HK-2 (cell line): ENCODE measurements at regions not wholly inside any gene's neighbourhood (a gene's known extent, or its start where the extent isn't known, plus 50 kb on each side); places are given as distances from the start of the nearest gene placed in this dataset.

Experiments
- DNase-seq: peaks from one replicate; pipeline ENCODE4 v3.0.0-alpha.2; 2018; ENCODE audit not compliant: unreplicated experiment

DNA sequence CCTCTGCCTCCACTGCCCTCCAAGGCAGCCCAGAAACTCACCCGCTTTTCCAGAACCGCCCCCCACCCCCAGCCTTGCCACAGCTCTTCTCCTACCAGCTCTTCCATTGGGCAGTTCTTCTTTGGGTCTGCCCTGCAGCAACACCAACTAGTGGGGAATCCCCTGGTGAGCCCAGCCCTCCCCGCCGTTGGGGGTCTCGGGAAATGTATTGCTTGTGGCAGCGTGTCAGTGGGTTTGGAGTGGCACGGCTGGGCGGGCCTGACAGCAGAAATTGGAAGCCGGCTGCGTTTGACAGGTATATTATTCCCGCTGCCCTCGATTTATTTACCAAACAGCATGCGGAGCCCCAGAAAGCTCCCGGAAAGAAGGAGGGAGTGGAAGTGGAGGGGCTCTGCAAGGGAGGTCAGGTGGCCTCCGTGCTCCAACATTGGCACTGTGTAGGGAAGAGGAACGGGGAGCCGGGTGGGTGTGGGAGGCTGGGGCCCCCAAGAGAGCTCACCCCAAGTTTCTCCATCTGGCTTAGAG, 65.2 kb upstream of the NECTIN1 start:
- no peak for DNase-seq

DNA sequence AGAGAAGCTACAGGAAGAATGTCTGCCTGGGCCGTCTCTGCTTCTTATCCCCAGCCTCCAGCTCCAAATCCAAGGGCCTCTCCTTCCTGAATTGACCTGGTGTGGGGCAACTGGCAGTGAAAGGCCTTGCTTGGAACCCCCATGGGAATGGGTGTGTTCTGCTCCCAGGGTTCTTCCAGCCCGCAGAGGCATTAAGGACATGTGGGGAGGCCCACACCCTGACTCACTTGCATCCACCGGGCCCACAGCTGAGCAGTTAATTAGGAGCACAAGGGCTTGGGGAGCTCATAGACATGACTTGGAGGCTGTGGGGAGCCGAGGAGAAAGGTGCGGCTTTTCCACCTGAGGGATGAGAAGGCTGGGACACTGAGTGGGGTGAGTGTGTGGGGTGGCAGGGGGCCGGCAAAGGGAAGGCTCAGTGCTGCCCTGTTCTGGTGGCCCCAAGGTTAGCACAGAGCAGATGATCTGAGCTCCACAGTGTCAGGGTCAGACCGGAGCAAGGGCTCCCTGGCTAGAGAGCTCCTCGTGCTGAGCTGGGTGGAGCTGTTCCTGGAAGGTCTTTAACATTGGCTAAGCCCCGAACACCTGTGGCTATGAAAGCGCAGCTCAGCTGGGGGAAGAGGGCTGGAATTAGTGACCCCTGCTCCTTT, 64.5 kb upstream of the NECTIN1 start:
- no peak for DNase-seq

DNA sequence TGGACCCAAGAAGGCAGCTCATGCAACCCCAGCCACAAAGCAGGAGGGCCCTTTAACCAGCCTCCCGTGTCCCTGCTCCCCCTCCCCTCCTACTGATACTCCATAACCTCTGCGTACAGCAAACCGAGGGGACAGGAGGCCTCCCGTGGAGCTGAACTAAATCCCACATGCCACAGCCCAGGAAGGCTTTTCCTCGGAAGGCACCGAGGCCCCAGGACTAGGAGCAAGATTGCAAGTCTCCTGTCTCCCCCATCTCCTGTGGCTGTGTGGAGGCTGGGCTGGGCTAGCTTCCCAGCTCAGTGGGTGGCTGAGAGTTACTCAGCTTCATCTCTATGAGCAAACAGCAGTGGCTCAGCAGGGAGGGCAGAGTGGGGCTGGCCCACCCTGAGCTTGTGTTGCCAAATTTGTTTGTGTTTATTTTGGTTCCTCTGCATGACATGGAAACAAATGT, 62.7 kb upstream of the NECTIN1 start:
- DNase-seq: no peak

DNA sequence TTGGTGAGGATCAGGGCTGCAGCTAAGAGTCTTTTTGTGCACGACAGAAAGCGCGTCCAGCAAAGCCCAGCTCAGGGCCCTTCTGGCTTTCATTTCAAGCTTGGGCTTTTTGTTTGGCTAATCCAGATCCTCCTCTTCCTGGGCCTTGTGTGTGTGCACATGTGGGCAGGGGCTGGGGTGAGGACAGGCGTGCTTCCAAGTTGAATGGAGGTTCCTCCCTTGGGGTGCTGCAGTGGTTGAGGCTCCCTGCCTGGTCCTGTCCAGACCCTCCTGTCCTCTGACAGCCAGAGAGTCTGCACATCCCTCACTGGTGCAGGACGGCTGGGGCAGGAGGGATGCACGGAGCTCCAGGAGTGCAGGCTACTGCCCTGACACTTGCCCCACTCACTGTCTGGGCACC, 62.0 kb upstream of the NECTIN1 start:
- no peak for DNase-seq

DNA sequence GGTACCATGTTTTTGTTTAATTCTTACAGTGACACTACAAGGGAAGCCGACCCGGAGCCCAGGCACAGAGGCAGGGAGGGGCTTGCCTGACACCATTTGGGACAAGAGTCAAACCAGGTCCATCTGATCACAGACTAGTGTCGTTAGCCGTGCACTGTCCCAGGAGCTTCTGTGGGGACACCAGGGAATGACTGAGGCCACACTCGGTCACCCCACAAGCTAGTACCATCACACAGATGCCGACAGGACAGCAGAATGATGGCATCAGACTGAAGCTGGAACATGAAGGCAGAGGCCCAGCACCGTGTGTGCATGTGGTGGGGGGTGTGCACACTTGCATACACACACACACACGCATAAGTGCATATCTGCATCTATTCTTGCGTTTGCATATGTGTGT, 61.5 kb upstream of the NECTIN1 start:
- DNase-seq: no peak

DNA sequence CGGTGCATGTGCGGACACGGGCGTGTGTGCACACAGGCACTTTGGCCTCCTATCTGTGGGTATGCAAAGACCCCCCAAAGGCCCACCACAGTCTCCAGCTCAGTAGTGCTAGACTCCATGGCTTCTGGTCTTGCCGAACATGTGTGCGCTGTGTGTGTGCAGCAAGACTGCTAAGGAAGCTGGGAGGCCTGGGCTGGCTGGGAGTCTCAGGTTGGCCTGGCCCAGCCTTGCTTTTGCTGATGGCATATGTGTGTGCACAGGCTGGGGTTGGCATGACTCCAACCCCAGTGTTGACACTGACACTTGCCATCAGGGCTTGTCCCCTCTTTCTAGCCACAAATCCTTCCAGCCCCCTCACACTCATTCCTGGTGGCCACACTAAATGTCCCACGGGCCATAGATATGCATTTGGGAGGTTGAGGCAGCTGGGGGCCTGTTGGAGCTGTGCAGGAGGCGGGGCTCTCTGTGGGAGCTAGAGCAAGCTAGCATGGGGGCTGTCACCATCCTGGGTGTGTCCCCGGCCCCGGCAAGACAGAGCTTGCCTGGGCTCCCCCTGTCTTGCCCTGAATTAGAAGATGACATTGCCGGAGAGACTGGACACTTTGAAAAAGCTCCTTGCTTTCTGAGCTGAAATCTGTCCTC, 60.9 kb upstream of the NECTIN1 start:
- no peak for DNase-seq

DNA sequence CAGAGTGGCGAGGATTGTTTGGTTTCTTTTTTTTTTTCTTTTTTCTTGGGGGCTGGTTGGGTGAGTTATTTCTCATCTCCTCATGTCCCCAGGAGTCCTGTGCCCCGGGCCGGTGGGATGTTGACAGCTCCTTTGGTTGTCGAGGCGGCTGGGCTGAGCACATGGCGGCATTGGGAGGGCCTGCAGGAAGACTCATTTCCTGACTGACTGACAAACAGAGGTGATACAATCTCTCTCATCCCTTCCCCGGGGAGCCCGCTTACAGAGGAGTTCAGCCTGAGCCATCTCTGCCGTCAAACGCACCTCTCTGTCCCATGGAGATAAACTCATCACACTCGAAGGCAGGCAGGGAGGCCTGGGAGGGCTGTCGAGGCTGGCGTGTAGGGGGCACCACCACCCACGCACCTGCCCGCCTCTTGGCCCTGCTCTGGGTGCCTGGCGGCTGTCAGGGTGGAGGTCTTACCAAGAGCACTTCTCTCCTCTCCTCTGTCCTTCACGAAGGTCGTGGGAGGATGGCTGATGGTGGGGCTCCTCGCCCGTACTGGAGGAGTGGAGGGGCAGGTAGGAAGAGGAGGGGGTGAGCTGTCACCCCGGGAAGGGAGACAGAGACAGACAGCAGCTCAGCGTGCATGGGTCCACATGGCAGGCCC, 60.0 kb upstream of the NECTIN1 start:
- no peak for DNase-seq

DNA sequence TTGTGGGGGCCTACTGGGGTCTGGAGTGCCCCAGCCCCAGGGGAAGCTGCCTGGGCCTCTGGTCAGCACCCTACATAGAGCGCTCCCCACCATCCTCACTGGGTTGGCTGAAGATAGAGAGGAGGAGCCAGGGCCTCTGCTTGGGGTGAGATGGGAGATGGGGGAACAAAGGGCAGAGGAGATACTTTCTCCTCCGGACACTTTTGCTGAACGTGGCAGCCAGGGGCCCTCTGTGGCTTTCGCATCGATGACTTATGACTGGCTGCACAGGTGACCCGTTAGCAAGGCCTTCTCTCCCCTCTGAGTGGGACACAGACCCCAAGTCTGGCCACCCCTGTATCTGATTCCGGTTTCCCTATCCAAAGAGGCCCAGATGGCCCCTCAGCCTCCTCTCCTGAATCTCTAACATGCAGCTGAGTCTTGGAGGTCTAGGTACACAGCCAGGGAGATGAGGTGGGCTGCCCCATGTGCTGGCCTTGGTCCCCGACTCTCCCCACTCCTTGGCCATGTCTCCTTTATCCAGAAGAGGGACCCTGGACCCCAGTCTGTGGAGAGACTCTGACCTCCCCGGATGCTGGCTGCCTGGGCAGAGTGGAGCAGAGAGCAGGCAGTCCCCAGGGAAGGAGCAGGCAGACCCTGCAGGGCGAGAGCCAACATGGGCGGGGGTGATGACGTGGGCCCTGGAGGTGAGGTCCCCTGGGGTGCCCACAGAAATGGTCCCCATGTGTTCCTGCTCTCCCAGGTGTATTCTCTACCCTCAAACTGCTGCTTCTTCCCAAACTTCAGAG, 59.3 kb upstream of the NECTIN1 start:
- no peak for DNase-seq

DNA sequence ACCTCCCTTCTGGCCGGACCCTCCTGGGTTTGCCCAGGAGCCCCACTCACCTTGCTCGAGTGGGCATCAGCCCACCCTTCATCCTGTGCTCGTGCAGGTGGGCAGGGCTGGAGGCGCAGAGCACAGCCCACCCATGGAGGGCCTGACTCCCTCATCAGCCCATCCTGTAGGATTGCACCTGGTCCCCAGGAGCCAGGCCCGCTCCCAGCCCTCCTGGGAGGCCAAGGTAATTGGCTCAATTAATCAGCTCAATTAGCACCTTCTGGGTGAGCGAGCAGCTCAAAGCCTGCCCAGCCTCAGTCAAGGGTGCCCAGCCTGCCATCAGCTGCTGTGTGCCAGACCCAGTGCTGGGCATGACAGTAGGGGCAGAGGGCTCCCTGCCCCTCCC, 58.1 kb upstream of the NECTIN1 start:
- DNase-seq: no peak

DNA sequence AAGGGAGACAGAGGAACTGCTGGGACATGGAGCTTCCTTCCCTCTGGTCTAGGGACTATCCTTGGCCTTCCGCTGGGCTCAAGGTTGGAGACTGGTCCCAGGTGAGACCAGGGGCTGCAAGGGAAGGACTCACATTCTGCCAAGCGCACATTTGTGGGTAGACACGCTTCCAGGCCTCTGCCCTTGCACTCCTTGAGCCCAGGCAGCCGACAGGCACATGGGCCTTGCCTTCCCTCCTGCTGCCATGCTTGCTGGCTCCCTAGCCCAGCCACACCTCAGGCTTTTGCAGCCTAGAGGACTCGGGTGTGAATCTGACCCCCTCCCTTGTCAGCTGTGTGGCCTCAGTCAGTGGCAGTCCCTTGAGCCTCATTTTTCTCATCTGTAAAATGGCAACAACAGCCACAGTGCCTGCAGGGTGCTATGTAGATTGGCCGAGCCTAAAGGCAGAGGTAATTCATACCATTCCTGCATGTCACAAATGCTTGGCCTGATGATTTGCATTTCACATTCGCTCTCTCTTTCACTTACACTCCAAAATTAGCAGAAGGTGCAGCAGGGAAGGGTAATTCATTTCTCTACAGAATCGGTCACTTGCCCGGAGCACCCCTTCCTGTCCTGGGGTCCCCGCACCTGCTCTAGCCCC, 57.6 kb upstream of the NECTIN1 start:
- DNase-seq: no peak

DNA sequence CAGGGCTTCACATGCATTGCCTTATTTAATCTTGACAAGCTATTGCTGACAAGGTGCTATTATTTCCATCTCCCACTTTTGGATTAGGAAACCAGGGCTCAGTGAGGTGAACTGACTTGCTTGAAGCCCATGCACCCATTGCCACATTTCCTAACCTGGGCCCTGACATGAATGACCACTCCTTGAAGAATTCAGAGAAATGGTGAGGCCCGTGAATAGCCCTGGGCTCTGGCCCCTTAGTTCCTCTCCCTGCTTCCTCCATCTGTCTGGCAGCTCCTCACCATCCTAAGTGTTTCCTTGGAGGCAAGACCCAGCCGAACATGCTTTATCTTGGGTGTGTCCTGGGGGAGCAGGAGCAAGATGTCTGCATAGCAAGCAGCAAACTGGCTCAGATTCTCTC, 56.1 kb upstream of the NECTIN1 start:
- no peak for DNase-seq

DNA sequence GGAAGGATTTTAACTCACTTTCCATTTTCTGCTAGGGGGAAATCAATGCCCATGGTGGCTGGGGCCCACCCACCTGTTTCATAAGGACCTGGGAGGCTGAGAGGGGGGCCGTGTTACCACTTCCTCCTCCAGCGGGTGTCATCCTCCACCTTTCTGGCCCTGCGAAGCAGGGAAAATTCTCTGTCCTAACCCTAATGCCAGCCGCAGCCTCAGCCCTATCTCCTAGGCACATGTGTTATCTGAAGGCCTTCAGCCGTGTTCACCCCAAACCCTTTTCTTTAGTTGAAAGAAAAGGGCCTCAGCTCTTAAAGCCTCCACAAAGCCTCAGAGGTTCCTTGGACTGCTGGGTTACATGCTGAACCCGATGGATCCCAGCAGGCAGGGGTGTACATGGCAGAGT, 55.4 kb upstream of the NECTIN1 start:
- DNase-seq: no peak

DNA sequence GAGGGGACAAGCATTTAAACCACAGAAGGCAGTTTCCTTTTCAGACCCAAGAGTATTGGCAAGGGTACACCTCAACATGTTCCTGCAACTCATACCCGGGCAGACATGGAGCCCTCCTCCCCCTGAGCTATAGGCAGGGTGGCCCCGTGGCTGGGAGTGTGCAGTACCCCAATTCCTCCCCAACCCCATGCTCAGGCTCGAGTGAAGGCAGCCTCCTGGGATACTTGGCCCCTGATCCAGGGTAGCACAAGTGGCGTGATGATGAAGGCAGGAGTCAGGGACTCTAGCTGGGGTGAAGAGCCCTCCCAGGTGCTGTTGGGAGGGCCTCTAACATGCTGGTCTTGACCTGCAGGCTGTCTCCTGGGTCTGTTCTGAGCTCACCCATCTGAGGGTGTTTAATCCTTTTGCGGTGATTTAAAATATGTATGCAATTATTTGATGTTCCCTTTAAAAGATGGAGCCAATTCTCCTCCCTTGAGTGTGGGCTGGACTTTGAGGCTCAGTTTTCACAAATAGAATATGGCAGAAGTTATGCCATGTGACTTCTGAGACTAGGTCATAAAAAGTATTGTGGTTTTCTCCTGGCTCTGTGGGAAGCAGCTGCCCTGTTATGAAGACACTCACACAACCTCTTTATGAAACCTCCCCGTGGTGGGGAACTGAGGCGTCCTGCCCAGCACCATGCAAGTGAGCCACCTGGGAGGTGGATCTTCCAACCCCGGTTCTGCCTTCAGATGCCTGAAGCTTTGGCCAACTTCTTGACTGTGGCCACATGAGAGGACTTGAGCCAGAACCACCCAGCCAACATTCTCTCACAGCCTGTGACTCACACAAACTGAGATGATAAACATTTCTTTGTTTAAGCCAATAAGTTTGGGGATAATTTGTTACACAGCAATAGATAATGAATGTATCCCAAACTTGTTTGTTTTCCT, 54.7 kb upstream of the NECTIN1 start:
- DNase-seq: no peak

DNA sequence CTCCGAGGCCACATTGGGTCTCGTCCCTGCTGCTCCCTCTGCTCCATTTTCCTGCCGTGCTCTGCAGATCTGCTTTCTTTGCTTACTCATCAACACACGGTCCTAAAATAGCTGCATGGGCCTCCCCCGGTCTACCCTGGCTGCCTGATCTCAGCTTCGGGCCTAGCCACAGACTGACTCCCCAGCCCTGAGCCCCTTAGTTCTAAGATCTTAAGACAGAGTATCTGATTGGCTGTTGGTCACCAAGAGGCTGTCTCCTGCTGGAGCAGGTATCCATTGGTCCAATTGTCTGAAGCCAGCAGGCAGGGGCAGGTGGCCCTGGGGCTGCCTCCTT, 53.7 kb upstream of the NECTIN1 start:
- no peak for DNase-seq

DNA sequence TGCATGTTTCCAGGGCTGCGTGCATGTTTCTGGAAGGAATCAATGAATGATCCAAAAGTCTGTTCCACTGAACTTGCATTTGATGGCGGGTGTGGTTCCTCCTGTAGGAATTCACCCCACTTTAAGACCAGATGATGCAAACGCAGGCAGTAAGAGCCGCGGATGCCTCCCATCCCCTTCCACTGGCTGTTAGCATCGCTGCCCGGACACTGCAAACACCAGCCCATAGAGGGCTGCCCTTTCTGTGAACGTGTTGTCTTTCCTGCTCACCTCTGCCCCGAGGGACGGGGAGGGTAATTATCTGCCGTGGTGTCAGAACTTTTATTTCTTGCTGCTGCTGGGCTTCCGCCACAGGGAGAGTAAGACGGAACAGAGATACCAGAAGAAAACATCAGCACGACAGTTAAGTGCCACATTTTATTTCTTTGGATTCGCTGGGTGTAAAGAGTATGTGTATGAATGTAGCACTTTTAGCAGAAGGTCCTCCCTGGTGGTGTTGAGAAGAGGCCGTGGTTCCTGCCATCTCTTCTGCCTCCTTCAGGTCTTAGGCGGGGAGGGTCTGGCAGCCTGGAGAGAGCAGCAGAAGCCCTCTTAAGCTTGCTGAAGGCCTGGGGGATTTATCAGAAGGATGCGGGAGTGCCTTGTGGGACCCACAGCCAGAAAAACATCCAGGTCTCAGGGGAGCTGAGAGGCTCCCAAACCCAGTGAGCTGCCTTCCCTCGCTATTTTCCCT, 53.2 kb upstream of the NECTIN1 start:
- no peak for DNase-seq

DNA sequence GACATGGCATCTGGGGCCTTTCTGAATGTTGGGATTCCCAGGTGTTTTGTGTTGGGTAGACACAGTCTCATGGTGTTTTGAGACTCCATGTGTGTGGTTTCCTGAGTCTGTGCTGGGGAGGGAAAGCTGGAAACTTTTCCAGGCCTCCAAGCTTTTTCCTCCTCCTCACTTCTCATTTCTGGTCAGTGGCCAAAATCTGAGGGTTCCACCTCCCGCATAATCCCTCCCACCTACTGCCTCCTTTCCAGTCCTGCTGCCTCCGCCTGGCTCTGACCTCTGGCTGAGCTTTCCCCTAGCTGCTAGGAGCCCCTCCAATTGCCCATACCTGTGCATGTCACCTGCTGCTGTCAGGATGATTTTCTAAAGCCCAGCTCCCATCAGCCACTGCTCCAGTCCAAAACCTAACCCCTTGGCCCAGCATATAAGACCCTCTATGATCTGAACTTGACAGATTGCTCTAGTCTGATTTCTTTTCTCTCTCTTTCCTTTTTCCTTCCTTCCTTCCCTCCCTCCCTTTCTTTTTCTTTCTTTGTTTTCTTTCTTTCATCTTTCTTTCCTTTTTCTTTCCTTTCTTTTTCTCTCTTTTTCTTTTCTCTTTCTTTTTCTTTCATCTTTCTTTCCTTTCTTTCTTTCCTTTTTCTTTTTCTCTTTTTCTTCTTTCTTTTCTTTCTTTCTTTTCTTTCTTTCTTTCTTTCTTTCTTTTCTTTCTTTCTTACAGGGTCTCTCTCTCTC, 51.4 kb upstream of the NECTIN1 start:
- DNase-seq: no peak

DNA sequence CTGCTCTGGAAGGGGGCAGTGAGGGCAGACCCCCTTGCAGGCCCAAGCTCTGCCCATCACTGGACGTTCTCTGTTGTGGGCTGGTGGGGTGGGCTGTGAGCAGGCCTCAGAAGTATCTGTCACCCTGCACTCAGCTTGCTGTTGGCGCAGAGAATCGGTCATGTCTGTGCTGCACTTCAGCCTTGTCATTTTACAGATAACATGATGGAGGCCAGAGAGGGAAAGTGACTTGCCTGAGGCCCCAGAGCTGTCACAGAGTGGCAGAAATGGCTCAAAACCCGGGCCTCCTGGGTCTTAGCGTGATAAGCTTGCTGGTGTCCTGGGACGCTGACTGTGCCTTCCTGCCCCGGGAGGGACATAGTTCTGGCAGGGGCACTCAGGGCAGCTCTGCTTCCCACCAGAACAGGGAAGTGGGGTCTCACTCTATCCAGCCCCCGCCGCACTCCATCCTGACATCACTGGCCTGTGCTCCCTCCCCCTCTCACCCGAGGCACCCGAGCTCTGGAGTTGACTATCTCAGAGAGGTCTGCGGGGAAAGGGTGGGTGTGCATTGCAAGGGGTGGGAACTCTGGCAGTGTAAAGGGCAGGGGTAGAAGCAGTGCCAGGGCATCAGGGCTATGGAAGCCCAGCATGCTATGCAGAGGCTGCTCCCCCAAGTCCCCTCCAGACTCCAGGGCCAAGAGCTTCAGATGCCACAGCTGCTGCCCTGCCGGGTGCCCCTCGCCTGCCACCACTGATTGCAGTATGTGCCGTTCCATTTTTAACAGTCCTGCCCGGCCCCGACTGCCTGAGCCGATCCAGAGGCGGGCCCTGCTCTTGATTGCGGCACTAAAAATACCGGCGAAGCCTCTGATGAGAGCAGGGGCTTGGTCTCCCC, 50.4 kb upstream of the NECTIN1 start:
- no peak for DNase-seq
